DND-41 (cell line): ENCODE measurements at regions not wholly inside any gene's neighbourhood (a gene's known extent, or its start where the extent isn't known, plus 50 kb on each side); places are given as distances from the start of the nearest gene placed in this dataset.

Experiments
- ATAC-seq: fragments of 200-7000 bp; cut with Tn5 transposase; 3 replicates; pipeline ENCODE4 v1.9.1; 2021; ENCODE audit warnings: low read depth; ENCODE audit not compliant: insufficient read depth
- DNase-seq: peaks from one replicate; pipeline ENCODE4 v3.0.0-alpha.2; 2020
- H2AFZ ChIP-seq: 2 replicates; pipeline ENCODE4 v1.6.0; 2012; ENCODE audit warnings: low read depth, low read length
- H3K27ac ChIP-seq: 2 replicates; pipeline ENCODE4 v1.5.1; 2012; ENCODE audit warnings: low read length, inconsistent platforms
- H3K27me3 ChIP-seq: fragments of 200-600 bp; sonication (generic); 2 replicates; pipeline ENCODE4 v1.6.0; 2012; ENCODE audit warnings: low read length, mild to moderate bottlenecking, inconsistent platforms; ENCODE audit not compliant: insufficient read depth, poor library complexity
- H3K36me3 ChIP-seq: 2 replicates; pipeline ENCODE4 v1.5.1; 2012; ENCODE audit warnings: low read length, inconsistent platforms; ENCODE audit not compliant: insufficient read depth
- H3K4me1 ChIP-seq: 2 replicates; pipeline ENCODE4 v1.5.1; 2012; ENCODE audit warnings: mild to moderate bottlenecking, low read length; ENCODE audit not compliant: insufficient read depth
- H3K4me2 ChIP-seq: 2 replicates; pipeline ENCODE4 v1.6.0; 2012; ENCODE audit warnings: mild to moderate bottlenecking, moderate library complexity, low read length, inconsistent platforms; ENCODE audit not compliant: insufficient read depth
- H3K4me3 ChIP-seq, 2 experiments: fragments of 200-600 bp in 1 of 2; shearing (Covaris generic) in 1 of 2; 2 replicates each; pipeline ENCODE4 v1.5.1; 2012 to 2016; ENCODE audit warnings: inconsistent platforms in 2 of 2, low read length in 2 of 2, mild to moderate bottlenecking in 2 of 2, low read depth in 1 of 2, moderate library complexity in 1 of 2
- H3K79me2 ChIP-seq: 2 replicates; pipeline ENCODE4 v1.6.0; 2012; ENCODE audit warnings: low read length, inconsistent platforms; ENCODE audit not compliant: insufficient read depth
- H3K9ac ChIP-seq: 2 replicates; pipeline ENCODE4 v1.6.0; 2012; ENCODE audit warnings: low read depth, mild to moderate bottlenecking, inconsistent platforms, low read length, moderate library complexity
- H3K9me3 ChIP-seq: 2 replicates; pipeline ENCODE4 v1.5.1; 2012; ENCODE audit warnings: low read length, moderate library complexity, mild to moderate bottlenecking, inconsistent platforms; ENCODE audit not compliant: insufficient read depth, severe bottlenecking
- H4K20me1 ChIP-seq: 2 replicates; pipeline ENCODE4 v1.6.0; 2012; ENCODE audit warnings: low read length; ENCODE audit not compliant: insufficient read depth
- CTCF ChIP-seq: IDR thresholded peaks from 2 replicates; pipeline ENCODE4 v1.5.1; 2012; ENCODE audit warnings: borderline replicate concordance, low read length, moderate library complexity, mild to moderate bottlenecking; ENCODE audit not compliant: poor library complexity, severe bottlenecking; ENCODE audit errors: extremely low read depth
- EZH2 ChIP-seq: IDR thresholded peaks from 3 replicates; pipeline ENCODE4 v1.6.1; 2012; ENCODE audit warnings: borderline replicate concordance, low read depth, mild to moderate bottlenecking, moderate library complexity, low read length, inconsistent platforms; ENCODE audit not compliant: severe bottlenecking

DNA sequence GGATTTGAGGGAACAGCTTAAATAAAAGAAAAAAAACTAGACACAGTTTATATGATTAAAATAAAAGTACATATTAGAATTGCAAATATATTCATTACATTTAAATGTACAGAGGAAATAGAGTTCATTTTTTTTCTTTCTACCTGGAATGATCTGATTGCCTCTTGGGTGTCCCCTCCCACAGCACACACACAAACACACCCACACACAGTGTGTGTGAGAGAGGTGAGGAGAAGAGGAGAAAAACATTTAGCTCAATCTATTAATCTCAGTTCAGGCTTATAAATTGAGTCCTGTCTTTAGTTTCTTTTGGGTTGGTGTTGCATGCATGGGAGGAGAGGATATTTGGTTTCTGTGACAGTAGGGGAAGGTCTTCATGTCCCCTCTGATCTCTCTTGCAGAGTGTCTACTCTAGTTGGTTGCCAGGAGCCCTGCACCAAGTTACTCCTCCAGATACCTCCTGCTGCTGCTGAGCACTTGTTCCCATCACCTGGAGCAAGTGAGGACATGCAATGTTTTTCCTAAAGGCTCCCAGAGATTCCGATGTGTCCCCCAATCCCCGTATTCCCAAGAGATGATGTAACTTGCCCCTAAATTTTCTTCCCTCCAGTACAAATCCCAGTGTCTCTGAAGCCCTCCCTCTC is 50.8 kb upstream of the REG3A start:
- H3K27ac ChIP-seq: no peak overlapping the region
- H3K4me1 ChIP-seq: no peaks in the 10 kb centered on the region
- no peak overlapping the region for H3K4me2 ChIP-seq
- no peak overlapping the region for H2AFZ ChIP-seq
- H3K9me3 ChIP-seq: no peaks in the 10 kb centered on the region
- H3K4me3 ChIP-seq: no peak overlapping the region
- H3K36me3 ChIP-seq: no peaks in the 10 kb centered on the region
- TF ChIP-seq EZH2 (no peak), CTCF (no peak)
- no peaks in the 10 kb centered on the region for H3K79me2 ChIP-seq
- no peak overlapping the region for H3K9ac ChIP-seq
- H3K27me3 ChIP-seq: no peaks in the 10 kb centered on the region
- H4K20me1 ChIP-seq: no peaks in the 10 kb centered on the region
- ATAC-seq: no peak
- DNase-seq: no peak
